ENCODE measurements at regions not wholly inside any gene's neighbourhood (a gene's known extent, or its start where the extent isn't known, plus 50 kb on each side); places are given as distances from the start of the nearest gene placed in this dataset.
"Not testable (repeated sequence)": the region's sequence is repeated elsewhere in the genome, so short reads cannot be mapped to it uniquely, and the experiment has no call there.

- H2AFZ ChIP-seq (ENCODE audit: low read depth); H3F3A ChIP-seq (replicated peaks; ENCODE audit: insufficient read depth); POLR2A ChIA-PET; H3K9me2 ChIP-seq; H3K36me3 ChIP-seq (replicated peaks in 1 of 2; ENCODE audit: control insufficient read depth in 1 of 2, insufficient read depth in 2 of 2, low read length in 1 of 2); H3K27me3 ChIP-seq (ENCODE audit: insufficient read depth); H3K9me3 ChIP-seq; H4K20me1 ChIP-seq (ENCODE audit: insufficient read depth); H3K27ac ChIP-seq (ENCODE audit: low read depth in 2 of 2, low read length in 1 of 2); DNase-seq; H3K9ac ChIP-seq; H3K4me1 ChIP-seq (ENCODE audit: control insufficient read depth in 1 of 2, insufficient read depth in 2 of 2, low read depth in 1 of 2, low read length in 1 of 2); H3K4me2 ChIP-seq; H3K4me3 ChIP-seq (ENCODE audit: low read depth in 2 of 2, low read length in 1 of 2); H3K79me2 ChIP-seq (ENCODE audit: insufficient read depth): not testable (repeated sequence)
- 56% methylated on average over 16 of the region's 37 CpGs for WGBS (ENCODE audit: low lambda C conversion rate)
- CTCF ChIA-PET, result interaction anchor here (0.9 kb wide), 1 partner anchor 15 kb away, joined by 3 read pairs; no protein-coding TSS in a partner anchor
Observed at GRCh38 chr18:976393-977128, 71.9 kb downstream of the ADCYAP1 start.

GRCh38 chr18:977327-977726 lies 72.7 kb downstream of the ADCYAP1 start:
- WGBS (ENCODE audit: low lambda C conversion rate), result 0% methylated on average over 1 of the region's 1 CpG
- H3K4me3 ChIP-seq (ENCODE audit: low read depth in 2 of 2, low read length in 1 of 2); H3K4me1 ChIP-seq (ENCODE audit: control insufficient read depth in 1 of 2, insufficient read depth in 2 of 2, low read depth in 1 of 2, low read length in 1 of 2); H3K36me3 ChIP-seq (replicated peaks in 1 of 2; ENCODE audit: control insufficient read depth in 1 of 2, insufficient read depth in 2 of 2, low read length in 1 of 2); H3K79me2 ChIP-seq (ENCODE audit: insufficient read depth); DNase-seq; H3K27me3 ChIP-seq (ENCODE audit: insufficient read depth); H3F3A ChIP-seq (replicated peaks; ENCODE audit: insufficient read depth); H3K9ac ChIP-seq; H4K20me1 ChIP-seq (ENCODE audit: insufficient read depth); H3K27ac ChIP-seq (ENCODE audit: low read depth in 2 of 2, low read length in 1 of 2); H3K4me2 ChIP-seq; H3K9me3 ChIP-seq; POLR2A ChIA-PET; H3K9me2 ChIP-seq; H2AFZ ChIP-seq (ENCODE audit: low read depth): not testable (repeated sequence)
- CTCF ChIA-PET, result interaction anchor here (0.9 kb wide), 1 partner anchor 16 kb away, joined by 3 read pairs; no protein-coding TSS in a partner anchor

- H3K4me3 ChIP-seq (ENCODE audit: low read depth in 2 of 2, low read length in 1 of 2); H4K20me1 ChIP-seq (ENCODE audit: insufficient read depth); H3K9me3 ChIP-seq; H3F3A ChIP-seq (replicated peaks; ENCODE audit: insufficient read depth); H3K27me3 ChIP-seq (ENCODE audit: insufficient read depth); DNase-seq; H3K4me2 ChIP-seq; H3K9me2 ChIP-seq; H3K36me3 ChIP-seq (replicated peaks in 1 of 2; ENCODE audit: control insufficient read depth in 1 of 2, insufficient read depth in 2 of 2, low read length in 1 of 2); H3K27ac ChIP-seq (ENCODE audit: low read depth in 2 of 2, low read length in 1 of 2); H3K9ac ChIP-seq; H2AFZ ChIP-seq (ENCODE audit: low read depth); H3K4me1 ChIP-seq (ENCODE audit: control insufficient read depth in 1 of 2, insufficient read depth in 2 of 2, low read depth in 1 of 2, low read length in 1 of 2); POLR2A ChIA-PET; H3K79me2 ChIP-seq (ENCODE audit: insufficient read depth): not testable (repeated sequence)
- 30% methylated on average over 3 of the region's 3 CpGs for WGBS (ENCODE audit: low lambda C conversion rate)
- CTCF ChIA-PET, result interaction anchor here (0.9 kb wide), 1 partner anchor 16 kb away, joined by 3 read pairs; no protein-coding TSS in a partner anchor
Observed at GRCh38 chr18:977732-978131, 73.1 kb downstream of the ADCYAP1 start.

GRCh38 chr18:980586-980985 lies 75.9 kb downstream of the ADCYAP1 start:
- no peaks in the 10 kb centered on the region for H4K20me1 ChIP-seq (ENCODE audit: insufficient read depth)
- H3K27me3 ChIP-seq (ENCODE audit: insufficient read depth), result no peaks in the 10 kb centered on the region
- H3F3A ChIP-seq (replicated peaks; ENCODE audit: insufficient read depth), result no peaks in the 10 kb centered on the region
- H3K9me3 ChIP-seq, result no peaks in the 10 kb centered on the region
- H3K4me2 ChIP-seq, result no peak overlapping the region
- CTCF ChIA-PET, result no interaction called here
- no peaks in the 10 kb centered on the region for H3K79me2 ChIP-seq (ENCODE audit: insufficient read depth)
- H3K9me2 ChIP-seq, result no peaks in the 10 kb centered on the region
- no peak overlapping the region for H3K27ac ChIP-seq (ENCODE audit: low read depth in 2 of 2, low read length in 1 of 2)
- no peak for DNase-seq
- no peak overlapping the region for H2AFZ ChIP-seq (ENCODE audit: low read depth)
- H3K4me1 ChIP-seq (ENCODE audit: control insufficient read depth in 1 of 2, insufficient read depth in 2 of 2, low read depth in 1 of 2, low read length in 1 of 2), result no peaks in the 10 kb centered on the region
- no peak overlapping the region for H3K9ac ChIP-seq
- no peaks in the 10 kb centered on the region for H3K36me3 ChIP-seq (replicated peaks in 1 of 2; ENCODE audit: control insufficient read depth in 1 of 2, insufficient read depth in 2 of 2, low read length in 1 of 2)
- H3K4me3 ChIP-seq (ENCODE audit: low read depth in 2 of 2, low read length in 1 of 2), result no peak overlapping the region
- POLR2A ChIA-PET, result no interaction called here
- WGBS (ENCODE audit: low lambda C conversion rate), result 1% methylated on average over 4 of the region's 4 CpGs
- TF ChIP-seq FOXM1 (IDR thresholded peaks at IDR 0.05; ENCODE audit: low read depth) (no peak), GABPA (IDR thresholded peaks at IDR 0.05; ENCODE audit: low read depth) (no peak), PBX3 (IDR thresholded peaks at IDR 0.05) (no peak), FOXJ3 (CRISPR knock-in tag; IDR thresholded peaks at IDR 0.05) (no peak), MEF2A (IDR thresholded peaks at IDR 0.05; ENCODE audit: borderline replicate concordance, low read depth) (no peak), USF1 (IDR thresholded peaks at IDR 0.05; ENCODE audit: borderline replicate concordance, low read depth) (no peak), SIN3A (IDR thresholded peaks at IDR 0.05; ENCODE audit: borderline replicate concordance, low read depth, low read length) (no peak), RAD21 (IDR thresholded peaks at IDR 0.05; ENCODE audit: low read length) (no peak), IRF3 (IDR thresholded peaks at IDR 0.05; ENCODE audit: low read depth, low read length) (no peak), JUND (IDR thresholded peaks at IDR 0.05) (no peak), POLR2AphosphoS5 (IDR thresholded peaks at IDR 0.05; ENCODE audit: low read depth, low read length) (no peak), EP300 (IDR thresholded peaks at IDR 0.05; ENCODE audit: borderline replicate concordance in 1 of 2, low read depth in 1 of 2, low read length in 1 of 2) (no peak), GATA2 (CRISPR knock-in tag; IDR thresholded peaks at IDR 0.05) (no peak), YY1 (IDR thresholded peaks at IDR 0.05; ENCODE audit: low read depth) (no peak), TCF12 (IDR thresholded peaks at IDR 0.05) (no peak)

Measured in SK-N-SH (cell line).